ENCODE measurements at regions not wholly inside any gene's neighbourhood (a gene's known extent, or its start where the extent isn't known, plus 50 kb on each side); places are given as distances from the start of the nearest gene placed in this dataset.
A peak's percentile ranks its signal among the peaks of the same experiment; 100 is the strongest.
"Not testable (repeated sequence)": the region's sequence is repeated elsewhere in the genome, so short reads cannot be mapped to it uniquely, and the experiment has no call there.

GRCh38 chr12:17949558-17950141 lies 140.3 kb downstream of the RERGL start:
- Histone ChIP-seq H3K27me3 (no peaks in the 10 kb centered on the region), H3K9me3 (no peaks in the 10 kb centered on the region), H3K9ac (no peak overlapping the region), H3K4me1 (peaks cover 16% of the 10 kb centered on the region), H3K36me3 (no peaks in the 10 kb centered on the region), H3K4me3 (no peak overlapping the region), H3K4me2 (peak overlapping the region; percentile 45), H3K27ac (peak overlapping the region; percentile 39; the same call in 1 of the 2 replicates), H4K20me1 (no peaks in the 10 kb centered on the region)
- TF ChIP-seq Cebpa-rat (IDR thresholded peaks at IDR 0.05), result peak; percentile 21; the same call in 1 of the 2 replicates

DNA sequence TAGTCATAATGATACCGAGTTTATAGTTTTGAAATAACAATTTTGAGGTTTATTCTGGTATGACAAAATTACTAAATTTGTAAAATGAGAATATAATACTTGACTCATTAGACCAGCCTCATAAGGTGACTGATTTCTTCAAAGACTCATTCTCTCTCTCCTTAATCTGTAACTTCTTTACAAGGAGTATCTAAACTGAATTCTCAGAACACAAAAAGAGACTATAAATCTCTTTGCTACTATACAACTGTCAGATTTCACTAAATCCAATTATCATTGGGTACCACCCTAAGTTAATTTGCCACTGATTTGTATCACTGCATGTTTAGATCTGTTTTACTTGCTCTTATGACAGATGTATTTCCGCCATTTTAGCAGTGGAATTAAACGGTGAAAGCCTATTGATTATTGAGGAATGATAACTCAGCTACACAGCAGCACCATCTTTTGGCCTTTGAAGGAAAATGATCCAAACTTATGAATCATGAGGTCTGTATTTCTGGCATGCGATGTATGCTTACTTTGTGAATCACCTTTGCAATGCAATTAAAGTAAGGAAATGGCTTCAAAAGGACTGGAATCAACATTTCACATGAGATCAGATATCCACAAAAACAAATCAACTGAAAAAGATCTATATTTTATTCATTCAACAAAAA lies 161.2 kb downstream of the RERGL start:
- H4K20me1 ChIP-seq, result no peaks in the 10 kb centered on the region
- H3K4me3 ChIP-seq, result no peak overlapping the region
- no peak overlapping the region for H3K9ac ChIP-seq
- no peaks in the 10 kb centered on the region for H3K27me3 ChIP-seq
- H3K4me2 ChIP-seq, result no peak overlapping the region
- no peaks in the 10 kb centered on the region for H3K36me3 ChIP-seq
- H3K9me3 ChIP-seq, result no peaks in the 10 kb centered on the region
- H3K27ac ChIP-seq, result no peak overlapping the region
- no peaks in the 10 kb centered on the region for H3K4me1 ChIP-seq
- TF ChIP-seq Cebpa-rat (IDR thresholded peaks at IDR 0.05), result no peak

DNA sequence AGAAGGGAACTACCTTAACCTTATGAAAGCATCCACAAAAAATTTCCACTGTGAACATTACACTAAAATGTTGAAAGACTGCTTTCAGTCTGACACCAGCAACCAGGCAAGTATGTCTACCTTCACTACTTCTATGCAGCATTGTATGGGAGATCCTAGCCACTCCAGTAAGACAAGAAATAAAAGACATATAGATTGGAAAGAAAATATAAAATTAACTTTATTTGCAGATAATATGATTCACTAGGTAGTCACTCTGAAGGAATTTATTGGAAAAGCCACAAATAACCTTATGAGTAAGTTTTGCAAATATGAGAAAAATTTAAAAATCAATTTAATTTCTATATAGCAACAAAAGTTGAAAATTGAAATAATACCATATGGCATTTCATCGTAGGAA lies 172.0 kb downstream of the RERGL start:
- no peak overlapping the region for H3K9ac ChIP-seq
- TF ChIP-seq Cebpa-rat (IDR thresholded peaks at IDR 0.05), result no peak
- no peak overlapping the region for H3K4me2 ChIP-seq
- H3K4me3 ChIP-seq, result no peak overlapping the region
- H3K27me3 ChIP-seq, result no peaks in the 10 kb centered on the region
- H3K4me1 ChIP-seq, result no peaks in the 10 kb centered on the region
- H3K9me3 ChIP-seq, result no peaks in the 10 kb centered on the region
- H3K27ac ChIP-seq, result no peak overlapping the region
- H3K36me3 ChIP-seq, result no peaks in the 10 kb centered on the region
- H4K20me1 ChIP-seq, result no peaks in the 10 kb centered on the region

DNA sequence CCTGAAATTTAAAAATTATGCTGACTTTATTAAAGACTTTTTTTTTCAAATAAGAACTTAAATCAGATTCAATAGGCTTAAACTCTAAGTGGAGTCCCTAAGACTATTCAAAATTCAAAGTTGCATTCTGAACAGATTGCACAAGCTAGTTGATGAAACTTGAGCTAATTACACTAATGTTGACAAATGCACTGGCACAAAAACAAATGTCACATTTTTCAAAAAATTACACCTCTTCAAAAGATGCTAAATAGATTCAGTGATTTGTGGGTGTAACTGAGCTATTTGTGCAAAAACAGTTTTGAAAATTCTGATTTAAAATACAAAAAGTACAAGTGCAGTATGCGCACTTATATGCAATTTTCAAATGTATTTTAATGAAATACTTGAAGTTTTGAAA lies 205.4 kb downstream of the RERGL start:
- Histone ChIP-seq H3K9ac (no peak overlapping the region), H4K20me1 (no peaks in the 10 kb centered on the region), H3K4me2 (no peak overlapping the region), H3K27me3 (no peaks in the 10 kb centered on the region), H3K36me3 (no peaks in the 10 kb centered on the region), H3K4me1 (no peaks in the 10 kb centered on the region), H3K27ac (no peak overlapping the region), H3K4me3 (no peak overlapping the region), H3K9me3 (no peaks in the 10 kb centered on the region)
- no peak for TF ChIP-seq Cebpa-rat (IDR thresholded peaks at IDR 0.05)

GRCh38 chr12:17878714-17879113 lies 211.3 kb downstream of the RERGL start:
- H3K9me3 ChIP-seq, result peaks cover 16% of the 10 kb centered on the region
- no peak overlapping the region for H3K4me2 ChIP-seq
- H3K9ac ChIP-seq, result no peak overlapping the region
- H4K20me1 ChIP-seq, result no peaks in the 10 kb centered on the region
- no peak for TF ChIP-seq Cebpa-rat (IDR thresholded peaks at IDR 0.05)
- H3K27ac ChIP-seq, result no peak overlapping the region
- H3K4me3 ChIP-seq, result no peak overlapping the region
- no peaks in the 10 kb centered on the region for H3K36me3 ChIP-seq
- no peaks in the 10 kb centered on the region for H3K27me3 ChIP-seq
- no peaks in the 10 kb centered on the region for H3K4me1 ChIP-seq

GRCh38 chr12:17875230-17875629 lies 214.8 kb downstream of the RERGL start:
- no peaks in the 10 kb centered on the region for H3K4me1 ChIP-seq
- H3K36me3 ChIP-seq, result no peaks in the 10 kb centered on the region
- no peaks in the 10 kb centered on the region for H3K27me3 ChIP-seq
- H3K9ac ChIP-seq, result no peak overlapping the region
- H3K9me3 ChIP-seq, result peaks cover 16% of the 10 kb centered on the region
- H3K4me2 ChIP-seq, result no peak overlapping the region
- no peak overlapping the region for H3K27ac ChIP-seq
- H4K20me1 ChIP-seq, result no peaks in the 10 kb centered on the region
- TF ChIP-seq Cebpa-rat (IDR thresholded peaks at IDR 0.05), result no peak
- H3K4me3 ChIP-seq, result no peak overlapping the region

- no peak overlapping the region for H3K4me2 ChIP-seq
- TF ChIP-seq Cebpa-rat (IDR thresholded peaks at IDR 0.05), result no peak
- no peaks in the 10 kb centered on the region for H3K27me3 ChIP-seq
- no peaks in the 10 kb centered on the region for H3K36me3 ChIP-seq
- no peak overlapping the region for H3K27ac ChIP-seq
- no peak overlapping the region for H3K4me3 ChIP-seq
- H4K20me1 ChIP-seq, result no peaks in the 10 kb centered on the region
- no peaks in the 10 kb centered on the region for H3K9me3 ChIP-seq
- H3K4me1 ChIP-seq, result no peaks in the 10 kb centered on the region
- H3K9ac ChIP-seq, result no peak overlapping the region
Observed at GRCh38 chr12:17866802-17867201, 223.2 kb downstream of the RERGL start.

DNA sequence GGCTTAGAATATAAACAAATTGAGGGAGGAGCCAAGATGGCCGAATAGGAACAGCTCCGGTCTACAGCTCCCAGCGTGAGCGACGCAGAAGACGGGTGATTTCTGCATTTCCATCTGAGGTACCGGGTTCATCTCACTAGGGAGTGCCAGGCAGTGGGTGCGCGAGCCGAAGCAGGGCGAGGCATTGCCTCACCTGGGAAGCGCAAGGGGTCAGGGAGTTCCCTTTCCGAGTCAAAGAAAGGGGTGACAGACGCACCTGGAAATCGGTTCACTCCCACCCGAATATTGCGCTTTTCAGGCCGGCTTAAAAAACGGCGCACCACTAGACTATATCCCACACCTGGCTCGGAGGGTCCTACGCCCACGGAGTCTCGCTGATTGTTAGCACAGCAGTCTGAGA lies 234.4 kb downstream of the RERGL start:
- not testable (repeated sequence) for H3K27me3 ChIP-seq, H4K20me1 ChIP-seq, H3K4me1 ChIP-seq

GRCh38 chr12:17853054-17853453 lies 236.9 kb downstream of the RERGL start:
- no peak overlapping the region for H3K4me3 ChIP-seq
- no peaks in the 10 kb centered on the region for H3K4me1 ChIP-seq
- H4K20me1 ChIP-seq, result no peaks in the 10 kb centered on the region
- H3K9me3 ChIP-seq, result peaks cover 9% of the 10 kb centered on the region; the same call in 1 of the 2 replicates
- H3K4me2 ChIP-seq, result no peak overlapping the region
- H3K27me3 ChIP-seq, result no peaks in the 10 kb centered on the region
- H3K27ac ChIP-seq, result no peak overlapping the region
- TF ChIP-seq Cebpa-rat (IDR thresholded peaks at IDR 0.05), result no peak
- no peak overlapping the region for H3K9ac ChIP-seq
- no peaks in the 10 kb centered on the region for H3K36me3 ChIP-seq

More for the DNA sequence above, 234.4 kb downstream of the RERGL start:
- not testable (repeated sequence) for H3K27ac ChIP-seq, H3K4me3 ChIP-seq, H3K9ac ChIP-seq, H3K36me3 ChIP-seq, H3K9me3 ChIP-seq, H3K4me2 ChIP-seq

DNA sequence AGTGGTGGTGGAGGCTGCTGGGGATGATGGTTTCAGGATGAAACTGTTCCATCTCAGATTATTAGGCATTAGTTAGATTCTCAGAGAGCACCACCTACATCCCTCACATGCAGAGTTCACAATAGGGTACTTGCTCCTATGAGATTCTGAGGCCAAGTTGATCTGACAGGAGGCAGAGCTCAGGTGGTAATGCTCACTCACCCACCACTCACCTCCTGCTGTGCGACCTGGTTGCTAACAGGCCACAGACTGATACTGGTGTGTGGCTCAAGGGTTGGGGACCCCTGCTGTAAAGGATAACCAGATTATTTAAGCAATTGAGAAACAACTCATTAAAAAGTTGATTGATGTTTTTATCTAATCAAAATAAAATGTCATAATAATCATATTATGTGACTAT lies 248.5 kb downstream of the RERGL start:
- no peaks in the 10 kb centered on the region for H4K20me1 ChIP-seq
- H3K27ac ChIP-seq, result no peak overlapping the region
- no peaks in the 10 kb centered on the region for H3K36me3 ChIP-seq
- H3K4me2 ChIP-seq, result no peak overlapping the region
- no peaks in the 10 kb centered on the region for H3K4me1 ChIP-seq
- H3K9ac ChIP-seq, result no peak overlapping the region
- no peak for TF ChIP-seq Cebpa-rat (IDR thresholded peaks at IDR 0.05)
- no peaks in the 10 kb centered on the region for H3K27me3 ChIP-seq
- no peaks in the 10 kb centered on the region for H3K9me3 ChIP-seq
- H3K4me3 ChIP-seq, result no peak overlapping the region
